HepG2 (cell line): ENCODE measurements at regions not wholly inside any gene's neighbourhood (a gene's known extent, or its start where the extent isn't known, plus 50 kb on each side); places are given as distances from the start of the nearest gene placed in this dataset.

Source experiments
- CREB3 ChIP-seq: sonication (generic); formaldehyde crosslinking; IDR thresholded peaks from 2 replicates; pipeline ENCODE4 v1.5.0; 2020; ENCODE audit warnings: missing genetic modification reagents
- EZH2 ChIP-seq: conservative IDR thresholded peaks from 2 replicates; pipeline ENCODE4 v1.6.1; 2012; ENCODE audit warnings: mild to moderate bottlenecking, low read depth, low read length, moderate library complexity
- MAX ChIP-seq: IDR thresholded peaks from 2 replicates; pipeline ENCODE4 v1.6.1; 2012; ENCODE audit warnings: inconsistent platforms
- NFE2L1 ChIP-seq: sonication (generic); formaldehyde crosslinking; IDR thresholded peaks from 2 replicates; pipeline ENCODE4 v1.4.0; 2020; ENCODE audit warnings: missing genetic modification reagents, mild to moderate bottlenecking, borderline replicate concordance
- PLSCR1 ChIP-seq: sonication (generic); formaldehyde crosslinking; IDR thresholded peaks from 2 replicates; pipeline ENCODE4 v1.5.0; 2020; ENCODE audit warnings: missing genetic modification reagents, mild to moderate bottlenecking, borderline replicate concordance
- POLR2AphosphoS5 ChIP-seq: IDR thresholded peaks from 2 replicates; pipeline ENCODE4 v1.6.1; 2012; ENCODE audit warnings: low read depth, low read length
- RAD21 ChIP-seq: fragments of 450-650 bp; formaldehyde crosslinking; IDR thresholded peaks from 2 replicates; pipeline ENCODE4 v1.5.0; 2020; ENCODE audit warnings: mild to moderate bottlenecking
- RFX5 ChIP-seq: IDR thresholded peaks from 2 replicates; pipeline ENCODE4 v1.6.1; 2011; ENCODE audit warnings: low read depth, low read length, improper control_type of control experiment
- SNAPC2 ChIP-seq: sonication (generic); formaldehyde crosslinking; IDR thresholded peaks from 2 replicates; pipeline ENCODE4 v1.8.1; 2022; ENCODE audit warnings: mild to moderate bottlenecking, missing genetic modification reagents
- SP2 ChIP-seq: sonication (generic); formaldehyde crosslinking; IDR thresholded peaks from 2 replicates; pipeline ENCODE4 v1.5.1; 2020; ENCODE audit warnings: mild to moderate bottlenecking, missing genetic modification reagents
- TOE1 ChIP-seq: sonication (generic); formaldehyde crosslinking; IDR thresholded peaks from 2 replicates; pipeline ENCODE4 v1.4.0; 2020; ENCODE audit warnings: mild to moderate bottlenecking, missing genetic modification reagents
- ZNF180 ChIP-seq: sonication (generic); formaldehyde crosslinking; IDR thresholded peaks from 2 replicates; pipeline ENCODE4 v1.4.0; 2020; ENCODE audit warnings: low read depth, missing genetic modification reagents, borderline replicate concordance
- ZNF350 ChIP-seq: sonication (generic); formaldehyde crosslinking; IDR thresholded peaks from 2 replicates; pipeline ENCODE4 v1.4.0; 2020; ENCODE audit warnings: mild to moderate bottlenecking, low read depth, missing genetic modification reagents, borderline replicate concordance
- ZNF501 ChIP-seq: sonication (generic); formaldehyde crosslinking; IDR thresholded peaks from 2 replicates; pipeline ENCODE4 v1.5.1; 2020; ENCODE audit warnings: mild to moderate bottlenecking, moderate library complexity, missing genetic modification reagents

- TF ChIP-seq EZH2: no peak
- TF ChIP-seq NFE2L1 (CRISPR knock-in tag): no peak
- no peak for TF ChIP-seq MAX
- no peak for TF ChIP-seq TOE1 (CRISPR knock-in tag)
- no peak for TF ChIP-seq ZNF350 (CRISPR knock-in tag)
- no peak for TF ChIP-seq PLSCR1 (CRISPR knock-in tag)
- TF ChIP-seq SNAPC2 (CRISPR knock-in tag): no peak
- TF ChIP-seq RFX5: no peak
- TF ChIP-seq ZNF180 (CRISPR knock-in tag): no peak
- no peak for TF ChIP-seq CREB3 (CRISPR knock-in tag)
- no peak for TF ChIP-seq SP2 (CRISPR knock-in tag)
- TF ChIP-seq ZNF501 (CRISPR knock-in tag): no peak
- TF ChIP-seq RAD21 (CRISPR knock-in tag): no peak
- no peak for TF ChIP-seq POLR2AphosphoS5
Measured at GRCh38 chr13:109385242-109385560, 401.2 kb downstream of the IRS2 start.
